ENCODE measurements at regions not wholly inside any gene's neighbourhood (a gene's known extent, or its start where the extent isn't known, plus 50 kb on each side); places are given as distances from the start of the nearest gene placed in this dataset.

- H4K20me1 ChIP-seq (replicated peaks; ENCODE audit: control insufficient read depth, extremely low read depth, insufficient read depth, low read length) = no peaks in the 10 kb centered on the region
- H3K4me3 ChIP-seq (replicated peaks in 1 of 3; ENCODE audit: insufficient read depth in 1 of 3, low read depth in 1 of 3, low read length in 3 of 3) = no peak overlapping the region
- no peaks in the 10 kb centered on the region for H3K36me3 ChIP-seq (ENCODE audit: control insufficient read depth in 2 of 2, extremely low read depth in 1 of 2, insufficient read depth in 2 of 2, low read length in 2 of 2)
- dilution Hi-C loops (cut with MboI; ENCODE audit: extremely low pct_ligation_motif_present, low sequenced_read_pairs) = no loop called here
- intact Hi-C loops (cut with micrococcal nuclease) = no loop called here
- BruUV-seq (replicated peaks) = no TSS peak
- H3K4me1 ChIP-seq (ENCODE audit: control insufficient read depth, extremely low read depth, insufficient read depth, low read length) = no peaks in the 10 kb centered on the region
- no peak overlapping the region for H2AFZ ChIP-seq (ENCODE audit: low read depth, low read length)
- FAIRE-seq (no peak), DNase-seq (ENCODE audit: low read depth, low spot score) (no peak)
- peaks cover 3 to 5% of the 10 kb centered on the region in 2 experiments for H3K27me3 ChIP-seq (ENCODE audit: control insufficient read depth in 2 of 2, insufficient read depth in 2 of 2, low read length in 2 of 2)
- CTCF ChIA-PET = no interaction called here
- no peaks in the 10 kb centered on the region for H3K79me2 ChIP-seq (ENCODE audit: control insufficient read depth, insufficient read depth, low read length)
- POLR2A ChIA-PET = no interaction called here
- no peak overlapping the region for H3K4me2 ChIP-seq (ENCODE audit: insufficient read depth, low read length)
- TF ChIP-seq EZH2 (IDR thresholded peaks at IDR 0.05; ENCODE audit: borderline replicate concordance, low read depth, low read length, severe bottlenecking) (no peak), MAX (IDR thresholded peaks at IDR 0.05; ENCODE audit: insufficient read depth, insufficient read length) (no peak)
- no peak overlapping the region for H3K9ac ChIP-seq (replicated peaks; ENCODE audit: extremely low read depth, insufficient read depth, low read length)
- no peaks in the 10 kb centered on the region for H3K9me3 ChIP-seq (replicated peaks; ENCODE audit: control insufficient read depth, insufficient read depth, low read length)
- no peak overlapping the region for H3K27ac ChIP-seq (ENCODE audit: insufficient read depth, low read depth, low read length)
- H3K9me1 ChIP-seq (replicated peaks; ENCODE audit: control insufficient read depth, extremely low read depth, insufficient read depth, low read length) = no peaks in the 10 kb centered on the region
These were observed 101.9 kb downstream of the PDCL3 start for GRCh38 chr2:100664756-100665101.

GRCh38 chr2:100666996-100667395, 104.2 kb downstream of the PDCL3 start:
- Histone ChIP-seq H3K4me3 (replicated peaks in 1 of 3; ENCODE audit: insufficient read depth in 1 of 3, low read depth in 1 of 3, low read length in 3 of 3) (no peak overlapping the region), H3K27ac (ENCODE audit: insufficient read depth, low read depth, low read length) (no peak overlapping the region), H3K9me1 (replicated peaks; ENCODE audit: control insufficient read depth, extremely low read depth, insufficient read depth, low read length) (no peaks in the 10 kb centered on the region), H3K4me1 (ENCODE audit: control insufficient read depth, extremely low read depth, insufficient read depth, low read length) (no peaks in the 10 kb centered on the region), H3K9ac (replicated peaks; ENCODE audit: extremely low read depth, insufficient read depth, low read length) (no peak overlapping the region), H4K20me1 (replicated peaks; ENCODE audit: control insufficient read depth, extremely low read depth, insufficient read depth, low read length) (no peaks in the 10 kb centered on the region), H3K9me3 (replicated peaks; ENCODE audit: control insufficient read depth, insufficient read depth, low read length) (no peaks in the 10 kb centered on the region), H2AFZ (ENCODE audit: low read depth, low read length) (no peak overlapping the region), H3K4me2 (ENCODE audit: insufficient read depth, low read length) (no peak overlapping the region), H3K27me3 (ENCODE audit: control insufficient read depth in 2 of 2, insufficient read depth in 2 of 2, low read length in 2 of 2) (peaks cover 4 to 6% of the 10 kb centered on the region in 2 experiments), H3K79me2 (ENCODE audit: control insufficient read depth, insufficient read depth, low read length) (no peaks in the 10 kb centered on the region), H3K36me3 (ENCODE audit: control insufficient read depth in 2 of 2, extremely low read depth in 1 of 2, insufficient read depth in 2 of 2, low read length in 2 of 2) (no peaks in the 10 kb centered on the region)
- no peak for FAIRE-seq
- intact Hi-C loops (cut with micrococcal nuclease) (no loop called here), dilution Hi-C loops (cut with MboI; ENCODE audit: extremely low pct_ligation_motif_present, low sequenced_read_pairs) (no loop called here)
- CTCF ChIA-PET = interaction anchor here (1.2 to 1.6 kb wide), 2 partner anchors 57 to 63 kb away, joined by 3 read pairs; no protein-coding TSS in a partner anchor
- POLR2A ChIA-PET = no interaction called here
- DNase-seq (ENCODE audit: low read depth, low spot score) = no peak
- BruUV-seq (replicated peaks) = no TSS peak
- no peak for TF ChIP-seq EZH2 (IDR thresholded peaks at IDR 0.05; ENCODE audit: borderline replicate concordance, low read depth, low read length, severe bottlenecking)
- TF ChIP-seq MYC (IDR thresholded peaks at IDR 0.05; ENCODE audit: low read depth, low read length) = no peak
- TF ChIP-seq FOS (IDR thresholded peaks at IDR 0.05; ENCODE audit: borderline replicate concordance, insufficient read depth, low read length) = no peak
- TF ChIP-seq JUN (IDR thresholded peaks at IDR 0.05; ENCODE audit: borderline replicate concordance, insufficient read depth, insufficient read length, low read depth) = no peak
- TF ChIP-seq CTCF (IDR thresholded peaks at IDR 0.05; ENCODE audit: extremely low read depth in 1 of 2, insufficient read depth in 1 of 2, low read depth in 1 of 2, low read length in 2 of 2) = no peak
- TF ChIP-seq POLR2AphosphoS5 (IDR thresholded peaks at IDR 0.05; ENCODE audit: insufficient read depth, low read depth, low read length) = no peak
- no peak for TF ChIP-seq POLR2A (IDR thresholded peaks at IDR 0.05; ENCODE audit: low read depth, low read length)
- TF ChIP-seq GATA2 (IDR thresholded peaks at IDR 0.05; ENCODE audit: insufficient read depth, insufficient read length, low read depth, low read length) = no peak
- TF ChIP-seq MAX (IDR thresholded peaks at IDR 0.05; ENCODE audit: insufficient read depth, insufficient read length) = no peak
